ENCODE measurements at regions not wholly inside any gene's neighbourhood (a gene's known extent, or its start where the extent isn't known, plus 50 kb on each side); places are given as distances from the start of the nearest gene placed in this dataset.
"Not testable (repeated sequence)": the region's sequence is repeated elsewhere in the genome, so short reads cannot be mapped to it uniquely, and the experiment has no call there.

GRCh38 chr21:18970941-18971340 is 567.4 kb upstream of the TMPRSS15 start:
- DNase-seq, result no peak

- DNase-seq, result no peak
Observed at GRCh38 chr21:18985584-18985983, 582.0 kb upstream of the TMPRSS15 start.

GRCh38 chr21:18986197-18986596 is 582.6 kb upstream of the TMPRSS15 start:
- DNase-seq, result no peak

- no peak for DNase-seq
Observed at GRCh38 chr21:18987520-18988026, 584.0 kb upstream of the TMPRSS15 start.

- DNase-seq, result no peak
Observed at GRCh38 chr21:18989953-18990495, 586.4 kb upstream of the TMPRSS15 start.

GRCh38 chr21:18991846-18992245 is 588.3 kb upstream of the TMPRSS15 start:
- no peak for DNase-seq

- no peak for DNase-seq
Observed at GRCh38 chr21:19010251-19010650, 606.7 kb upstream of the TMPRSS15 start.

- no peak for DNase-seq
Observed at GRCh38 chr21:19010996-19011395, 607.4 kb upstream of the TMPRSS15 start.

- DNase-seq, result no peak
Observed at GRCh38 chr21:19011451-19011850, 607.9 kb upstream of the TMPRSS15 start.

GRCh38 chr21:19013916-19014315 is 610.3 kb upstream of the TMPRSS15 start:
- no peak for DNase-seq

GRCh38 chr21:19018529-19018928 is 614.9 kb upstream of the TMPRSS15 start:
- no peak for DNase-seq

GRCh38 chr21:19022978-19023377 is 619.4 kb upstream of the TMPRSS15 start:
- no peak for DNase-seq

GRCh38 chr21:19026911-19027310 is 623.3 kb upstream of the TMPRSS15 start:
- DNase-seq, result no peak

- no peak for DNase-seq
Observed at GRCh38 chr21:19029816-19030215, 626.2 kb upstream of the TMPRSS15 start.

- no peak for DNase-seq
Observed at GRCh38 chr21:19031953-19032352, 628.4 kb upstream of the TMPRSS15 start.

GRCh38 chr21:19034041-19034440 is 630.5 kb upstream of the TMPRSS15 start:
- DNase-seq, result no peak

- no peak for DNase-seq
Observed at GRCh38 chr21:19034560-19034959, 631.0 kb upstream of the TMPRSS15 start.

- DNase-seq, result no peak
Observed at GRCh38 chr21:19045876-19046275, 642.3 kb upstream of the TMPRSS15 start.

GRCh38 chr21:19048098-19048672 is 644.6 kb upstream of the TMPRSS15 start:
- no peak for DNase-seq

- no peak for DNase-seq
Observed at GRCh38 chr21:19049567-19049966, 646.0 kb upstream of the TMPRSS15 start.

GRCh38 chr21:19065164-19065563 is 661.6 kb upstream of the TMPRSS15 start:
- no peak for DNase-seq

- no peak for DNase-seq
Observed at GRCh38 chr21:19076031-19076430, 672.4 kb upstream of the TMPRSS15 start.

- DNase-seq, result no peak
Observed at GRCh38 chr21:19109694-19110093, 706.1 kb upstream of the TMPRSS15 start.

GRCh38 chr21:19119259-19119658 is 715.7 kb upstream of the TMPRSS15 start:
- DNase-seq, result not testable (repeated sequence)

GRCh38 chr21:19120591-19120990 is 717.0 kb upstream of the TMPRSS15 start:
- DNase-seq, result no peak

All from CD4-positive, alpha-beta T cell treated with Interleukin-17A for 4 hours (primary cell).